Chondrocyte (in vitro differentiated cells): ENCODE measurements at regions not wholly inside any gene's neighbourhood (a gene's known extent, or its start where the extent isn't known, plus 50 kb on each side); places are given as distances from the start of the nearest gene placed in this dataset.
A peak's percentile ranks its signal among the peaks of the same experiment; 100 is the strongest.

Experiments used
- DNase-seq: peaks from one replicate; pipeline ENCODE4 v3.0.0; 2021; ENCODE audit warnings: mixed read lengths, low spot score
- H3K27ac Mint-ChIP-seq: one replicate; pipeline ENCODE4 v1.8.0; 2021; ENCODE audit warnings: mild to moderate bottlenecking, moderate library complexity, mixed read lengths; ENCODE audit not compliant: unreplicated experiment
- H3K27me3 Mint-ChIP-seq: 2 replicates; pipeline ENCODE4 v1.8.0; 2021; ENCODE audit warnings: low read depth, mixed read lengths
- H3K36me3 Mint-ChIP-seq: 2 replicates; pipeline ENCODE4 v1.8.0; 2021; ENCODE audit warnings: low read depth, mixed read lengths
- H3K4me1 Mint-ChIP-seq: 2 replicates; pipeline ENCODE4 v1.8.0; 2021; ENCODE audit warnings: low read depth, mild to moderate bottlenecking, mixed read lengths
- H3K4me3 Mint-ChIP-seq: one replicate; pipeline ENCODE4 v1.8.0; 2021; ENCODE audit warnings: mild to moderate bottlenecking, moderate library complexity, mixed read lengths; ENCODE audit not compliant: unreplicated experiment
- H3K9me3 Mint-ChIP-seq: 2 replicates; pipeline ENCODE4 v1.8.0; 2021; ENCODE audit warnings: low read depth, mixed read lengths
- TF ChIP-seq, protein P1 (sequence below): fragments of 200-600 bp; sonication (generic); IDR thresholded peaks from 2 replicates; pipeline ENCODE4 v1.5.0; 2021; ENCODE audit warnings: antibody characterized with exemption, mild to moderate bottlenecking, moderate library complexity

GRCh38 chr15:45913451-45913850 is 278.6 kb downstream of the SQOR start:
- H3K36me3 Mint-ChIP-seq, result no peaks in the 10 kb centered on the region
- H3K4me3 Mint-ChIP-seq, result no peak overlapping the region
- peaks cover 1% of the 10 kb centered on the region for H3K27me3 Mint-ChIP-seq
- H3K4me1 Mint-ChIP-seq, result no peaks in the 10 kb centered on the region
- H3K27ac Mint-ChIP-seq, result no peak overlapping the region
- DNase-seq, result no peak
- peaks cover 11% of the 10 kb centered on the region for H3K9me3 Mint-ChIP-seq
- TF ChIP-seq, protein P1, sequence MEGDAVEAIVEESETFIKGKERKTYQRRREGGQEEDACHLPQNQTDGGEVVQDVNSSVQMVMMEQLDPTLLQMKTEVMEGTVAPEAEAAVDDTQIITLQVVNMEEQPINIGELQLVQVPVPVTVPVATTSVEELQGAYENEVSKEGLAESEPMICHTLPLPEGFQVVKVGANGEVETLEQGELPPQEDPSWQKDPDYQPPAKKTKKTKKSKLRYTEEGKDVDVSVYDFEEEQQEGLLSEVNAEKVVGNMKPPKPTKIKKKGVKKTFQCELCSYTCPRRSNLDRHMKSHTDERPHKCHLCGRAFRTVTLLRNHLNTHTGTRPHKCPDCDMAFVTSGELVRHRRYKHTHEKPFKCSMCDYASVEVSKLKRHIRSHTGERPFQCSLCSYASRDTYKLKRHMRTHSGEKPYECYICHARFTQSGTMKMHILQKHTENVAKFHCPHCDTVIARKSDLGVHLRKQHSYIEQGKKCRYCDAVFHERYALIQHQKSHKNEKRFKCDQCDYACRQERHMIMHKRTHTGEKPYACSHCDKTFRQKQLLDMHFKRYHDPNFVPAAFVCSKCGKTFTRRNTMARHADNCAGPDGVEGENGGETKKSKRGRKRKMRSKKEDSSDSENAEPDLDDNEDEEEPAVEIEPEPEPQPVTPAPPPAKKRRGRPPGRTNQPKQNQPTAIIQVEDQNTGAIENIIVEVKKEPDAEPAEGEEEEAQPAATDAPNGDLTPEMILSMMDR, result no peak

DNA sequence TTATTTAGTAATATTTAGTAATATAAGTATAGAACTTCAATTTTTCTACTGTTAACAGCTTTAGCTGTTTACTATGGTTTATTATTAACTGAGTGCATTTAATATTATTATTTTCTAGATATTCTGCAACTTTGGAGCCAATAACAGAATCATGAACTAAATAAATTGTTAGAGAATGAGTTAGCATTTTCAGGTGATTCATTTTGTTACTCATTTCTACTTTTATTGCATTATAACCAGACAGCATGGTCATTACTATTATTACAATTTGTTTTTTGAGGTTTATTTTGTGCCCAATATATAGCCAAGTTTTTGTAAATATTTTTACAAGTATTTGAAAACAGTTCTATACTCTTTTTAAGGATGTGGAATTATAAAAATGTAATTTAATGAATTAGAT is 279.6 kb downstream of the SQOR start:
- Mint-ChIP-seq H3K27ac (no peak overlapping the region), H3K9me3 (peaks cover 8% of the 10 kb centered on the region)

GRCh38 chr15:45918839-45919238 is 284.0 kb downstream of the SQOR start:
- H3K27me3 Mint-ChIP-seq, result peaks cover 1% of the 10 kb centered on the region
- peaks cover 10% of the 10 kb centered on the region for H3K9me3 Mint-ChIP-seq
- TF ChIP-seq, protein P1, result no peak
- no peak for DNase-seq
- H3K36me3 Mint-ChIP-seq, result peaks cover 2% of the 10 kb centered on the region
- peaks cover 8% of the 10 kb centered on the region for H3K4me1 Mint-ChIP-seq
- no peak overlapping the region for H3K27ac Mint-ChIP-seq
- no peak overlapping the region for H3K4me3 Mint-ChIP-seq

More for the DNA sequence above, 279.6 kb downstream of the SQOR start:
- Mint-ChIP-seq H3K4me1 (no peaks in the 10 kb centered on the region), H3K36me3 (peaks cover 2% of the 10 kb centered on the region), H3K4me3 (no peak overlapping the region), H3K27me3 (peaks cover 1% of the 10 kb centered on the region)
- DNase-seq, result no peak
- TF ChIP-seq, protein P1, result no peak

- TF ChIP-seq, protein P1, result no peak
- peak overlapping the region; percentile 38 for H3K27ac Mint-ChIP-seq
- H3K9me3 Mint-ChIP-seq, result peaks cover 10% of the 10 kb centered on the region
- peaks cover 2% of the 10 kb centered on the region for H3K36me3 Mint-ChIP-seq
- H3K4me3 Mint-ChIP-seq, result no peak overlapping the region
- peaks cover 8% of the 10 kb centered on the region for H3K4me1 Mint-ChIP-seq
- no peak for DNase-seq
- H3K27me3 Mint-ChIP-seq, result peaks cover 1% of the 10 kb centered on the region
These were observed 285.0 kb downstream of the SQOR start for GRCh38 chr15:45919806-45920205.

GRCh38 chr15:45921376-45921775 is 286.5 kb downstream of the SQOR start:
- no peak for DNase-seq
- TF ChIP-seq, protein P1, result no peak
- H3K9me3 Mint-ChIP-seq, result peaks cover 6% of the 10 kb centered on the region
- H3K27me3 Mint-ChIP-seq, result no peaks in the 10 kb centered on the region
- H3K36me3 Mint-ChIP-seq, result peaks cover 2% of the 10 kb centered on the region
- no peak overlapping the region for H3K27ac Mint-ChIP-seq
- H3K4me1 Mint-ChIP-seq, result peaks cover 8% of the 10 kb centered on the region
- H3K4me3 Mint-ChIP-seq, result no peak overlapping the region
